ENCODE measurements at regions not wholly inside any gene's neighbourhood (a gene's known extent, or its start where the extent isn't known, plus 50 kb on each side); places are given as distances from the start of the nearest gene placed in this dataset.

GRCh38 chr14:48944809-48945208 lies 641.4 kb downstream of the RPS29 start:
- peaks cover under 1% of the 10 kb centered on the region for H3K4me1 Mint-ChIP-seq
- no peak for ATAC-seq
- H3K27me3 Mint-ChIP-seq = peaks cover 2% of the 10 kb centered on the region
- H3K9me3 Mint-ChIP-seq = no peaks in the 10 kb centered on the region
- no peak overlapping the region for H3K27ac Mint-ChIP-seq
- H3K36me3 Mint-ChIP-seq = no peaks in the 10 kb centered on the region
- no peak overlapping the region for H3K4me3 Mint-ChIP-seq

- no peak for ATAC-seq
- Mint-ChIP-seq H3K9me3 (no peaks in the 10 kb centered on the region), H3K4me3 (no peak overlapping the region)
Measured at GRCh38 chr14:48943913-48944312, 642.3 kb downstream of the RPS29 start.

GRCh38 chr14:48937541-48938195 lies 648.5 kb downstream of the RPS29 start:
- H3K27me3 Mint-ChIP-seq = no peaks in the 10 kb centered on the region
- no peak overlapping the region for H3K4me3 Mint-ChIP-seq
- no peak overlapping the region for H3K27ac Mint-ChIP-seq
- peaks cover 19% of the 10 kb centered on the region for H3K4me1 Mint-ChIP-seq
- no peaks in the 10 kb centered on the region for H3K36me3 Mint-ChIP-seq
- ATAC-seq = no peak
- no peaks in the 10 kb centered on the region for H3K9me3 Mint-ChIP-seq

More at GRCh38 chr14:48943913-48944312, 642.3 kb downstream of the RPS29 start:
- H3K4me1 Mint-ChIP-seq = peaks cover 7% of the 10 kb centered on the region
- H3K27me3 Mint-ChIP-seq = no peaks in the 10 kb centered on the region
- no peak overlapping the region for H3K27ac Mint-ChIP-seq
- no peaks in the 10 kb centered on the region for H3K36me3 Mint-ChIP-seq

GRCh38 chr14:48936849-48937248 lies 649.3 kb downstream of the RPS29 start:
- H3K27me3 Mint-ChIP-seq = no peaks in the 10 kb centered on the region
- no peak overlapping the region for H3K4me3 Mint-ChIP-seq
- H3K36me3 Mint-ChIP-seq = no peaks in the 10 kb centered on the region
- ATAC-seq = no peak
- H3K27ac Mint-ChIP-seq = no peak overlapping the region
- no peaks in the 10 kb centered on the region for H3K9me3 Mint-ChIP-seq
- H3K4me1 Mint-ChIP-seq = peaks cover 19% of the 10 kb centered on the region

- Mint-ChIP-seq H3K4me3 (no peak overlapping the region), H3K36me3 (no peaks in the 10 kb centered on the region), H3K4me1 (peaks cover 19% of the 10 kb centered on the region), H3K27ac (no peak overlapping the region), H3K9me3 (no peaks in the 10 kb centered on the region), H3K27me3 (no peaks in the 10 kb centered on the region)
- no peak for ATAC-seq
Measured at GRCh38 chr14:48936362-48936761, 649.8 kb downstream of the RPS29 start.

- no peak overlapping the region for H3K27ac Mint-ChIP-seq
- no peaks in the 10 kb centered on the region for H3K9me3 Mint-ChIP-seq
- no peaks in the 10 kb centered on the region for H3K27me3 Mint-ChIP-seq
- no peak for ATAC-seq
- no peaks in the 10 kb centered on the region for H3K4me1 Mint-ChIP-seq
- no peaks in the 10 kb centered on the region for H3K36me3 Mint-ChIP-seq
- no peak overlapping the region for H3K4me3 Mint-ChIP-seq
Measured at GRCh38 chr14:48925184-48925583, 661.0 kb downstream of the RPS29 start.

GRCh38 chr14:48914921-48915320 lies 671.3 kb downstream of the RPS29 start:
- peaks cover 7% of the 10 kb centered on the region for H3K9me3 Mint-ChIP-seq
- H3K4me3 Mint-ChIP-seq = no peak overlapping the region
- no peak overlapping the region for H3K27ac Mint-ChIP-seq
- ATAC-seq = no peak
- H3K4me1 Mint-ChIP-seq = no peaks in the 10 kb centered on the region
- H3K36me3 Mint-ChIP-seq = no peaks in the 10 kb centered on the region
- H3K27me3 Mint-ChIP-seq = no peaks in the 10 kb centered on the region

- no peaks in the 10 kb centered on the region for H3K36me3 Mint-ChIP-seq
- H3K4me3 Mint-ChIP-seq = no peak overlapping the region
- H3K4me1 Mint-ChIP-seq = no peaks in the 10 kb centered on the region
- peaks cover 7% of the 10 kb centered on the region for H3K9me3 Mint-ChIP-seq
- ATAC-seq = no peak
- no peaks in the 10 kb centered on the region for H3K27me3 Mint-ChIP-seq
- H3K27ac Mint-ChIP-seq = no peak overlapping the region
Measured at GRCh38 chr14:48914382-48914781, 671.8 kb downstream of the RPS29 start.

- Mint-ChIP-seq H3K36me3 (no peaks in the 10 kb centered on the region), H3K27me3 (no peaks in the 10 kb centered on the region), H3K9me3 (no peaks in the 10 kb centered on the region), H3K4me1 (no peaks in the 10 kb centered on the region), H3K4me3 (no peak overlapping the region), H3K27ac (no peak overlapping the region)
- no peak for ATAC-seq
Measured at GRCh38 chr14:48900565-48900964, 685.6 kb downstream of the RPS29 start.

- Mint-ChIP-seq H3K27me3 (no peaks in the 10 kb centered on the region), H3K9me3 (no peaks in the 10 kb centered on the region), H3K36me3 (no peaks in the 10 kb centered on the region), H3K4me3 (no peak overlapping the region), H3K4me1 (peaks cover 13% of the 10 kb centered on the region), H3K27ac (no peak overlapping the region)
- no peak for ATAC-seq
Measured at GRCh38 chr14:48890333-48890732, 695.8 kb downstream of the RPS29 start.

GRCh38 chr14:48876806-48877340 lies 709.3 kb downstream of the RPS29 start:
- no peaks in the 10 kb centered on the region for H3K36me3 Mint-ChIP-seq
- H3K27me3 Mint-ChIP-seq = no peaks in the 10 kb centered on the region
- H3K4me3 Mint-ChIP-seq = no peak overlapping the region
- H3K9me3 Mint-ChIP-seq = peaks cover 5% of the 10 kb centered on the region
- no peak overlapping the region for H3K27ac Mint-ChIP-seq
- no peak for ATAC-seq
- H3K4me1 Mint-ChIP-seq = no peaks in the 10 kb centered on the region

GRCh38 chr14:48874711-48875110 lies 711.5 kb downstream of the RPS29 start:
- H3K4me3 Mint-ChIP-seq = no peak overlapping the region
- no peaks in the 10 kb centered on the region for H3K9me3 Mint-ChIP-seq
- H3K36me3 Mint-ChIP-seq = no peaks in the 10 kb centered on the region
- no peaks in the 10 kb centered on the region for H3K4me1 Mint-ChIP-seq
- H3K27ac Mint-ChIP-seq = no peak overlapping the region
- no peaks in the 10 kb centered on the region for H3K27me3 Mint-ChIP-seq
- ATAC-seq = no peak

- Mint-ChIP-seq H3K36me3 (no peaks in the 10 kb centered on the region), H3K9me3 (no peaks in the 10 kb centered on the region), H3K4me1 (no peaks in the 10 kb centered on the region), H3K27me3 (no peaks in the 10 kb centered on the region), H3K27ac (no peak overlapping the region), H3K4me3 (no peak overlapping the region)
- no peak for ATAC-seq
Measured at GRCh38 chr14:48857366-48857765, 728.8 kb downstream of the RPS29 start.

- no peak for ATAC-seq
- Mint-ChIP-seq H3K36me3 (no peaks in the 10 kb centered on the region), H3K27me3 (no peaks in the 10 kb centered on the region), H3K27ac (no peak overlapping the region), H3K9me3 (no peaks in the 10 kb centered on the region), H3K4me3 (no peak overlapping the region), H3K4me1 (no peaks in the 10 kb centered on the region)
Measured at GRCh38 chr14:48853159-48853558, 733.0 kb downstream of the RPS29 start.

- Mint-ChIP-seq H3K36me3 (no peaks in the 10 kb centered on the region), H3K4me1 (no peaks in the 10 kb centered on the region), H3K27me3 (no peaks in the 10 kb centered on the region), H3K9me3 (no peaks in the 10 kb centered on the region), H3K27ac (no peak overlapping the region), H3K4me3 (no peak overlapping the region)
- ATAC-seq = no peak
Measured at GRCh38 chr14:48849741-48850322, 736.3 kb downstream of the RPS29 start.

GRCh38 chr14:48842785-48843184 lies 743.4 kb downstream of the RPS29 start:
- H3K27ac Mint-ChIP-seq = no peak overlapping the region
- no peak for ATAC-seq
- no peaks in the 10 kb centered on the region for H3K9me3 Mint-ChIP-seq
- H3K36me3 Mint-ChIP-seq = no peaks in the 10 kb centered on the region
- H3K4me3 Mint-ChIP-seq = no peak overlapping the region
- no peaks in the 10 kb centered on the region for H3K4me1 Mint-ChIP-seq
- H3K27me3 Mint-ChIP-seq = no peaks in the 10 kb centered on the region

Measured in stimulated activated memory B cell treated with anti-CD40 and anti-IgM and Interleukin-4, amounts not matched to agents 10 μg/mL and 1 μg/mL and 100 μg/mL, for 72 hours (primary cell).